PC-9 (cell line): ENCODE measurements at regions not wholly inside any gene's neighbourhood (a gene's known extent, or its start where the extent isn't known, plus 50 kb on each side); places are given as distances from the start of the nearest gene placed in this dataset.
"Not testable (repeated sequence)": the region's sequence is repeated elsewhere in the genome, so short reads cannot be mapped to it uniquely, and the experiment has no call there.

Experiments
- BruUV-seq: library from RNA; stranded (reverse); fragments of 400-500 nt; replicated peaks from 2 replicates; lab custom pipeline; 2021; lab: Mats Ljungman, UMichigan
- CTCF ChIA-PET: fragments of 300-600 bp; sonication (Branson Sonifier 250); formaldehyde crosslinking; loops from one replicate; lab custom pipeline; 2022; ENCODE audit warnings: antibody characterized with exemption; lab: Charles Lee
- POLR2A ChIA-PET: fragments of 300-600 bp; sonication (Branson Sonifier 250); formaldehyde crosslinking; loops from one replicate; lab custom pipeline; 2022; ENCODE audit warnings: antibody characterized with exemption; ENCODE audit not compliant: unreplicated experiment; lab: Charles Lee
- DNase-seq, 2 experiments: peaks; one replicate each; pipeline versions ENCODE4 v3.0.0 to v3.0.0-alpha.2; 2015 to 2022; ENCODE audit warnings: mixed read lengths in 1 of 2
- H2AFZ ChIP-seq: fragments of 200-600 bp; sonication (generic); 2 replicates; pipeline ENCODE4 v1.8.1; 2017; ENCODE audit warnings: antibody characterized with exemption
- H3F3A ChIP-seq: fragments of 200-600 bp; sonication (generic); 2 replicates; pipeline ENCODE4 v1.8.1; 2017; ENCODE audit warnings: antibody characterized with exemption, mild to moderate bottlenecking, low read depth; ENCODE audit not compliant: insufficient read depth
- H3K27ac ChIP-seq: fragments of 200-600 bp; sonication (generic); 2 replicates; pipeline ENCODE4 v1.6.1; 2016; ENCODE audit warnings: mixed run types
- H3K27me3 ChIP-seq: fragments of 200-600 bp; sonication (generic); 2 replicates; pipeline ENCODE4 v1.6.1; 2016; ENCODE audit warnings: low read depth, mixed run types; ENCODE audit not compliant: insufficient read depth
- H3K36me3 ChIP-seq: fragments of 200-600 bp; sonication (generic); 2 replicates; pipeline ENCODE4 v1.6.1; 2016; ENCODE audit warnings: low read depth, mixed run types
- H3K4me1 ChIP-seq: fragments of 200-600 bp; sonication (generic); replicated peaks from 2 replicates; pipeline ENCODE4 v1.6.1; 2016; ENCODE audit warnings: mixed run types; ENCODE audit not compliant: insufficient read depth
- H3K4me2 ChIP-seq: fragments of 200-600 bp; sonication (generic); 2 replicates; pipeline ENCODE4 v1.6.1; 2017; ENCODE audit warnings: mixed run types
- H3K4me3 ChIP-seq: fragments of 200-600 bp; sonication (generic); 2 replicates; pipeline ENCODE4 v1.6.1; 2016; ENCODE audit warnings: mixed run types
- H3K79me2 ChIP-seq: fragments of 200-600 bp; sonication (generic); 2 replicates; pipeline ENCODE4 v1.6.1; 2017; ENCODE audit warnings: low read depth, mixed run types
- H3K9me2 ChIP-seq: fragments of 200-600 bp; sonication (generic); 2 replicates; pipeline ENCODE4 v1.8.1; 2017; ENCODE audit warnings: mild to moderate bottlenecking; ENCODE audit not compliant: insufficient read depth
- H3K9me3 ChIP-seq: fragments of 200-600 bp; sonication (generic); 2 replicates; pipeline ENCODE4 v1.8.1; 2016; ENCODE audit warnings: low read depth; ENCODE audit not compliant: insufficient read depth
- H4K20me1 ChIP-seq: fragments of 200-600 bp; sonication (generic); 2 replicates; pipeline ENCODE4 v1.8.1; 2017; ENCODE audit not compliant: insufficient read depth
- EZH2 ChIP-seq: fragments of 200-600 bp; sonication (generic); IDR thresholded peaks from 2 replicates; pipeline ENCODE4 v1.8.0; 2017; ENCODE audit warnings: antibody characterized with exemption, low read depth
- intact Hi-C: fragments of 100-400 bp; cut with micrococcal nuclease; formaldehyde crosslinking; loops from one replicate; pipeline ENCODE4 v1.10.0; 2022; ENCODE audit not compliant: unreplicated experiment
- TF ChIP-seq, protein P1 (sequence below): fragments of 200-600 bp; sonication (generic); conservative IDR thresholded peaks from 2 replicates; pipeline ENCODE4 v1.6.1; 2017; ENCODE audit warnings: mixed run types, antibody characterized with exemption, mild to moderate bottlenecking, moderate library complexity

DNA sequence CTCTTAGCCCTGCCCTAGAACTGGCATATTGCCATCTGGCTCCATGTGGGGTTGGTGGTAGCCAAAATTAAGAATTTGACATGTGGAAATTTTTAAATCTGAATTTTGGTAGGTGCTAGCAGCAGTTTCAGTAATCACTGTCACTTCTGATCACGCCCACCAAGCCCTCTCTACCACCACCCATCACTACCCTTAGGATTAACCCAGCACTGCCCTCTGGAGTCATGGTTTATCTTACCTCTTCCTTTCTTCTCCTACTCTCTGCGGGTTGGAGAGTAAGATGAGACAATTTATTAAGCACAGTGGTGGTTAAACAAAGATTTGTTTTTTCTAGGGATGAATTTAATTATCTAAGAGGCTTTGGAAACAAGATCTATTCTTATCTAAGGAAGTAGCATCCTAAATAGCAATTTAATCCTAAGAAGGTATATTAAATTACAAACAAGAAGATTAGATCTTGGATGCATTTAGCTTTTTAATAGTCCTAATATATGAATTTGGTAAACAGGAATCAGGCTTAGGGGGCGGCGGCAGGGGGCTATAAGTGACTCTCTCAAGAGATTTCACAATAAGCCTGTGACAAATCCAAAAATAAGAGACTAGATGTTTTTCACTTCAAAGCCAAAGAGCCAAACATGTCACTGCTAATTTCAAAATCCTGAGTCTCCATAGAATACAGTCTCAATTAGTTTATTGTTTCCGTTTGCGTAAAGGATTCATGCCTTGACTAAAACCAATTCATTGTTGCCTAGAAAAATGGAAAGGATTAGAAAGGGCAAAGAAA, 498.4 kb upstream of the UBE2E2 start:
- intact Hi-C loops = no loop called here
- POLR2A ChIA-PET = no interaction called here
- no TSS peak for BruUV-seq

DNA sequence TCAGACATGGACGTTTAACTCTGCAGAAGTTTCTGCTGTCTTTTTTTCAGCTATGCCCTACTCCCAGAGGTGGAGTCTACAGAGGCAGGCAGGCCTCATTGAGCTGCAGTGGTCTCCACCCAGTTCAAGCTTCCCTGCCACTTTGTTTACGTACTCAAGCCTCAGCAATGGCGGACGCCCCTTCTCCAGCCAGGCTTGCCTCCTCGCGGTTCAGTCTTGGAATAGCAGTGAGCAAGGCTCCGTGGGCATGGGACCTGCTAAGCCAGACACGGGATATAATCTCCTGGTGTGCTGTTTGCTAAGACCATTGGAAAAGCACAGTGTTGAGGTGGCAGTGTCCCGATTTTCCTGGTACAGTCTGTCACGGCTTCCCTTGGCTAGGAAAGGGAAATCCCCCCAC, 496.2 kb upstream of the UBE2E2 start:
- H3F3A ChIP-seq, H3K79me2 ChIP-seq, H3K27ac ChIP-seq, H3K4me1 ChIP-seq, H3K9me2 ChIP-seq, H3K4me3 ChIP-seq, BruUV-seq, H3K36me3 ChIP-seq, POLR2A ChIA-PET, H3K9me3 ChIP-seq, H2AFZ ChIP-seq, H4K20me1 ChIP-seq, intact Hi-C loops, H3K4me2 ChIP-seq, CTCF ChIA-PET, DNase-seq, H3K27me3 ChIP-seq: not testable (repeated sequence)

More for the DNA sequence above, 498.4 kb upstream of the UBE2E2 start:
- no peaks in the 10 kb centered on the region for H3F3A ChIP-seq
- H3K9me3 ChIP-seq = 0 out of 2 replicates have a peak, but pooled peaks cover 4% of the 10 kb centered on the region
- H4K20me1 ChIP-seq = no peaks in the 10 kb centered on the region
- H3K27ac ChIP-seq = no peak overlapping the region
- no peak overlapping the region for H2AFZ ChIP-seq
- no peaks in the 10 kb centered on the region for H3K4me1 ChIP-seq
- no peak overlapping the region for H3K4me3 ChIP-seq
- H3K79me2 ChIP-seq = no peaks in the 10 kb centered on the region
- H3K4me2 ChIP-seq = no peak overlapping the region
- H3K27me3 ChIP-seq = no peaks in the 10 kb centered on the region
- no peaks in the 10 kb centered on the region for H3K9me2 ChIP-seq
- CTCF ChIA-PET = no interaction called here
- H3K36me3 ChIP-seq = no peaks in the 10 kb centered on the region
- TF ChIP-seq, protein P1, sequence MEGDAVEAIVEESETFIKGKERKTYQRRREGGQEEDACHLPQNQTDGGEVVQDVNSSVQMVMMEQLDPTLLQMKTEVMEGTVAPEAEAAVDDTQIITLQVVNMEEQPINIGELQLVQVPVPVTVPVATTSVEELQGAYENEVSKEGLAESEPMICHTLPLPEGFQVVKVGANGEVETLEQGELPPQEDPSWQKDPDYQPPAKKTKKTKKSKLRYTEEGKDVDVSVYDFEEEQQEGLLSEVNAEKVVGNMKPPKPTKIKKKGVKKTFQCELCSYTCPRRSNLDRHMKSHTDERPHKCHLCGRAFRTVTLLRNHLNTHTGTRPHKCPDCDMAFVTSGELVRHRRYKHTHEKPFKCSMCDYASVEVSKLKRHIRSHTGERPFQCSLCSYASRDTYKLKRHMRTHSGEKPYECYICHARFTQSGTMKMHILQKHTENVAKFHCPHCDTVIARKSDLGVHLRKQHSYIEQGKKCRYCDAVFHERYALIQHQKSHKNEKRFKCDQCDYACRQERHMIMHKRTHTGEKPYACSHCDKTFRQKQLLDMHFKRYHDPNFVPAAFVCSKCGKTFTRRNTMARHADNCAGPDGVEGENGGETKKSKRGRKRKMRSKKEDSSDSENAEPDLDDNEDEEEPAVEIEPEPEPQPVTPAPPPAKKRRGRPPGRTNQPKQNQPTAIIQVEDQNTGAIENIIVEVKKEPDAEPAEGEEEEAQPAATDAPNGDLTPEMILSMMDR = no peak
- no peak for TF ChIP-seq EZH2
- DNase-seq = no peak

DNA sequence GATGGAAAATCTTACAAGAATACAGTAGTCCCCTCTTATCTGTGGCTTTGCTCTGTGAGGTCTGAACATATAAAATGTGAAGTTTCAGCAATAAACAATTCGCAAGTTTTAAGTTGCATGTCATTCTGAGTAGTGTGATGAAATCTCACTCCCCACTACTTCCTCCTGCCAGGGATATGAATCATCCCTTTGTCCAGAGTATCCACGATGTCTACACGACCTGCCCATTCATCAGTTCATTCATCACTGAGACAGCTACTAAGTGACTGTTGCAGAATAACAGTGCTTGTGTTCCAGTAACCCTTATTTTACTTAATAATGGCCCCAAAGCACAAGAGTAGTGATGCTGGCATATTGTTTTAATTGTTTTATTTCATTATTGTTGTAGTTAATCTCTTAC, 489.2 kb upstream of the UBE2E2 start:
- intact Hi-C loops = no loop called here
- Histone ChIP-seq H3K79me2 (no peaks in the 10 kb centered on the region), H3K27ac (peak overlapping the region; percentile 82), H4K20me1 (no peaks in the 10 kb centered on the region), H3K4me1 (peaks cover 16% of the 10 kb centered on the region), H3K9me2 (no peaks in the 10 kb centered on the region), H3K9me3 (no peaks in the 10 kb centered on the region; the same call in none of the 2 replicates), H3F3A (peaks cover 15% of the 10 kb centered on the region; the same call in 1 of the 2 replicates), H2AFZ (peak overlapping the region; percentile 63), H3K36me3 (no peaks in the 10 kb centered on the region), H3K4me2 (peak overlapping the region; percentile 32), H3K27me3 (no peaks in the 10 kb centered on the region), H3K4me3 (no peak overlapping the region)
- no peak for TF ChIP-seq EZH2
- TF ChIP-seq, protein P1 = no peak
- BruUV-seq = no TSS peak
- ChIA-PET CTCF (no interaction called here), POLR2A (no interaction called here)
- DNase-seq = peak; percentile 29 to 79
